NCI-H82 treated with DMSO at 0.1 percent for 48 hours (cell line): ENCODE measurements at regions not wholly inside any gene's neighbourhood (a gene's known extent, or its start where the extent isn't known, plus 50 kb on each side); places are given as distances from the start of the nearest gene placed in this dataset.
"Not testable (repeated sequence)": the region's sequence is repeated elsewhere in the genome, so short reads cannot be mapped to it uniquely, and the experiment has no call there.

ENCODE experiments used
- DNase-seq: peaks from one replicate; lab custom pipeline; 2025; ENCODE audit not compliant: unreplicated experiment; lab: John Stamatoyannopoulos, UW

DNA sequence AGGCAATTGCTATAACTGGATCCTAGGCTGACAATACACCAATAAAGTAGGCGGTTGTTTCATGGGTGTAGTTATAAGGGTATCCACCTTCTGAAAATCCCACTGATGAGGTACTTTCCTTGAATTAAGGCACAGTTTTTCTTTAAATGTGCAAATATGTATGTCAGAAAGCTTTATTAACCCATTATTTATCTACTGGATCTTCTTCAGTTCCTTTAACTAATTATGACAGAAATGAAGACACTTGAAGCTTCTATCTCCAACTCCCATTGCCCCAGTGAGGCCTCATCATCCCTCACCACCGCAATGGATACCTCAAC lies 159.6 kb upstream of the KLF3 start:
- DNase-seq: no peak

DNA sequence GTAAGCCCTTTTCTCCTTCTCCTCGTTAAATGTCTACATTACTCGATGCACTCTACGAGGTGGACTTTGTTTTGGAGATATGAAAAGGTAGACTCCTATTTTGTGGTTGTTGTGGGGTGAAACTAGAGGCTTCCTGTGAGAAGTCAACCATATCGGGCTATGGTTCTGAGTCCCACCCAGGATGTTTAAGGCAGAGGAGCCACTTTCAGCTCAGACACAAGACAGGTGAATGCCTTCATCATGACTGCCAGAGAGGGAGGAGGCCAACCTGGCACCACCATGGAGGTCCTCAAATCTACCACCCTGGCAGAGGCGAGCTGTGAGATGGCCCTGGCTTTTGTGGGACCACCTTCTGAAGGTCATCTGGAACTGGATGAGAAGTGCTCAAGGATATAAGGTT lies 154.4 kb upstream of the KLF3 start:
- no peak for DNase-seq

DNA sequence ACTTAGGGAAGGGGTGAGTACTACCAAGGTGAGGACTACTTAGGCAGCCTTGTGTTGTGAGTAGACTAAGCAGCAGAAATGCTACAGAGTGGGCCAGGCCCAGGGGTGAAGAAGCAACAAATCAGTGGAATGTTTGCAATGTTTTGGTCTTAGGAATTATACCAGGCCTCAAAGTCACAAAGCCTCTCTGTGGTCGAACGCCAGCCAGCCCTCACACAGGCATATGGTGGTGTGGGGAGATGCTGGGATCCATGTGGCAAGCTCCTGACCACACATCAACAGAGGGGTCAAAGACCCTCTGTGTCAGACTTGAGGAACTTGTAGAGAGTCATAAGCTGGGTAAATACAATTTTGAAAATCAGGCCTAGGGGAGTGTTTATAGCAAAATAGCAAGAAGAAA lies 153.8 kb upstream of the KLF3 start:
- DNase-seq: no peak

- no peak for DNase-seq
Observed at GRCh38 chr4:38511702-38512101, 152.3 kb upstream of the KLF3 start.

DNA sequence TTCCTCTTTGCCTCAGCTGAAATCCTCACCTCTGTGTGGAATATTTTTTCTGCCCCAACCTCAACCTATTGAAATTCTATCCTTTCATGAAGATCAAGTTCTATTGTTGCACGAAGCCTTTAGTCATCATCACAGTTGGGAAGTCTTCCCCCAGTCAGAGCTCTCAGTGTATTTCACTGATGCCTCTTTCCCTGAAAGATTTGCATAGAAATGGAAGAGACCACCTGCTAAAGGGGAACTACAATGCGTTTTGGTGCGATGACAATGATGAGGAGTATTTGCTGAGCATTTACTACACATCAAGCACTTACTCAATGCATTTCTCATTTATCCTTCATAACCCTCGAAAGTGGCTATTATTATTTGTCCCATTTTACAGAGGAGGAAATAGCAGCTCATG lies 151.2 kb upstream of the KLF3 start:
- no peak for DNase-seq

GRCh38 chr4:38514465-38515146 lies 149.4 kb upstream of the KLF3 start:
- no peak for DNase-seq

GRCh38 chr4:38516190-38516589 lies 147.8 kb upstream of the KLF3 start:
- DNase-seq: no peak

- no peak for DNase-seq
Observed at GRCh38 chr4:38519666-38520065, 144.3 kb upstream of the KLF3 start.

DNA sequence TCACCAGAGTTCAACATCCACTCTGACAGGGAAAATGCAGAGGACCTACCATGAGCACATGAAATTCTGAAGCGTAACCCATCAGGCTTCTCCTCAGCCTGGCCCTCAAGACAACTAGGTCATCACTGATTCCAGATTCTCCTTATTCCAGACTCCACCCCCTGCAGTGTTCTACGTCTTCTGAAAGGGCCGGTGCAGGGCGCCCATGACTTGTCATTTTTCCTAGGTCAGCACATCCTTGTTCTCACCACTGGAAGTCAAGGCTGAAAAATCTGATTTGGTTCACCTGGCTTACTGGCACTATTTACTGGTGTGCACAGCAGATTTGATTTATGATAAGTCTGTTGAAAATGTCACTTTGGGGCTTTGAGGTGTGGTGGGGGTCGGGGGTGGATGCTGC lies 140.9 kb upstream of the KLF3 start:
- DNase-seq: no peak

DNA sequence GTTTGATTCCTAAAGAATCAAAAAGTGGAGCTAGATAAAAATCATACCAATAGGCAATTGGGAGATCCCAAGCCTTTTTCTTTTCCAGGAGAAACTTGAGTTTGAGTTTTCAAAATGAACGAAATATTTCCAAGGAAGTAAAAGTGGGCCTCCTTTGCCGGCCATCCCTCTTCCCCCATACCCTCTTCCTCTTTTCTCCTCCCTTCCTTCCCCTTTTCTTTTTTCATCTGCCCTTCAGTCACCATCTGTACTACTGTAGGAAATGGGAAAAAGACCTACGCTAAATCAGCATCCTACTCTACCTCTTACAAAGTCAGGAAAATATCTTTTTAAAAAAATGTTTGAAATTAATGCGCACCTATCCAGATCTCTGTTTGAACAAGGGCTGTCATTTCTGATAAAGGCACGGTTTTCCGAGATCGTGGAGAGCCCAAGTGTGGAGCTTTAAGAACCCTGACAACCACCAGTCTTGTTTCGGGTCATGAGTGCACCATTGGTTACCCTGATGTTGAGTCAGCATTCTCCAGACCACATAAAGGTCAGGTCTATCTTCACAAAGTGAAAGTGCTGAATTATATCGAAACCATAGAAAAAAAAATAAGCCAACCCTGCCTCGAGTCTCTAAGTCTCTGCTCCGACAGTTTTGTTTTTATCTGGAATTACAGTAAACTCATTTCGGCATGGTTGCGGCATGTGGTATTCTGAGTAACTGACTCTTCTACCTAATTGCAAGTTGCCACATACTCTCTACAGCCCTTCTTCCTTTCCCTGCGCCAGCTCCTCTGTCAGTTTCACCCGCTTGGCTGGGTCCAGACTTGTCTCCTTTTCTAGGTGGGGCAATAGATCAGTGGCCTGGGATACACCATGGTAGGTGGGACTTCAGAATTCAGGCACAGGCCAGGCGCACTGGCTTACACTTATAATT lies 140.2 kb upstream of the KLF3 start:
- no peak for DNase-seq

- DNase-seq: no peak
Observed at GRCh38 chr4:38526412-38526811, 137.6 kb upstream of the KLF3 start.

- DNase-seq: no peak
Observed at GRCh38 chr4:38529189-38530115, 134.5 kb upstream of the KLF3 start.

GRCh38 chr4:38530486-38530885 lies 133.5 kb upstream of the KLF3 start:
- DNase-seq: no peak

DNA sequence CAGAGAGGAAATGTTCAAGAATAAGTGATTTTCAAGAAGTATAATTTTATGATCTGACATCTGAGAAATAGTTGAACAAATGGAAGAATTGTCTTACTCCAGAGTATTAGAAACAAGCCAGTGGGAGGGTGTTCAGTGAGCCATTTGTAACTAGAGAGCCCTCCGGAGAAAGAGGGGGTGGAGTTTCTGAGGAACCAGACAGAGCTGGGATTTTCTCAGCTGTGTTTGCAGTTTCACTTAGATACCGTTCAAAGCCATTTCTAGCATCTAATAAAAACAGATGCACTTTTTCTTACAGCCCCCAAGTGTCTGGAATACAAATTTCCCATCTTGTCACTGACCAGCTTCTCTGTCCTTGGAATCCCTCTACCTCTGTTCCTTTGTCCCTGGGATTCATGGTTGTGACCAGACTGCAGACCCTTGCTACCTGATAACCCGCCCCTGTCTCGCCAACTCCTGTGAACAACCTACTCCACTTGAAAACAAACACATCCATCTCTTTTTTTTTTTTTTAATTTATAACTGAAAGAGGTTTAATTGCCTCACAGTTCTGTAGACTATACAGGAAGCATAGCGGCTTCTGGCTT lies 132.8 kb upstream of the KLF3 start:
- no peak for DNase-seq

- DNase-seq: no peak
Observed at GRCh38 chr4:38532908-38533499, 131.0 kb upstream of the KLF3 start.

DNA sequence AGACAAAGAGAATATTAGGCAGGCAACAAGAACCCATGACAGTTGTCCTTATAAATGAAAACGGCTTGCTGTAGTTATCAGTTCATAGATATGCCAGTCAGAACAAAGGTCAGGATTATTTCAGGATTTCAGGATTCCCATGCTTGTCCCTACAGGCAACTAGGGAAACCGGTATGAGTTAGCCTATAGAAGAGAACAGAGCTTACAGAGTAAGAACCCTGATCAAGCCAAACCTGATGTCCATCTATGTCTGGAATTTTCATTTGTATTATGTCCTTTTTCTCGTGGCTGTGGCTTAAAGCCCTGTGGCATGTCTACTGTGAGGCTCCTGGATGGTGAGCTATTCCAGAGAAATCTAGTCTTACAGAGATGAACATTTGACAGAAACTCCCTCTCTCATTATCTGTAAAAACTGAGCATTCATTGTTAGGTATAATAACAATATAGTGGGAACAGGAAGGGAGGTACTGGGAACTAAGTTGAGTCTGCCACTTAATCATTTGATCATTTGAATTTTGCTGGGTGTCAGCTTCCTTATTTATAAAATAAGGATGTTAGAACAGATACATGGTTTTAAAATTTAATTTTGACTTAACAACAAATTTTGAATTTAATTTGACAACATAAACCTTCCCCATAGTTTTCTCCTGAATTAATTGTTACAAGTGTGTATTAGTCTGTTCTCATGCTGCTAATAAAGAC lies 129.5 kb upstream of the KLF3 start:
- no peak for DNase-seq

GRCh38 chr4:38535071-38535470 lies 128.9 kb upstream of the KLF3 start:
- DNase-seq: not testable (repeated sequence)

GRCh38 chr4:38535717-38536116 lies 128.3 kb upstream of the KLF3 start:
- no peak for DNase-seq

DNA sequence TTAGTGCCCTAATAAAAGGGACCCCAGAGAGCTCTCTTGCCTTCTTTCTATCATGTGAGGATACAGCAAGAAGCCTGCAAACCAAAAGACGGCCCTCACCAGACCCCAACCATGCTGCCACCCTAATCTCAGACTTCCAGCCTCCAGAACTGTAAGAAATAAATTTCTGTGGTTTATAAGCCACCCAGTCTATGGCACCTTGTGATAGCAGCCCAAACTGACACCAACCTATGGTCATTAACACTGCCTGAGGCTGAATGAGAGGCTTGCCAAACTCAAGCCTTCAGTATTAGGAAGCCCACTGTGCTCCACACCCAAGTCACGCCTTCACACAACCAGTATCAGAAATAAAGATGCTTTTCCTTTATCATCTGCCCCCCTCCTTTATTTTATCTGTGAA lies 127.3 kb upstream of the KLF3 start:
- no peak for DNase-seq

GRCh38 chr4:38537666-38538065 lies 126.3 kb upstream of the KLF3 start:
- no peak for DNase-seq
